B cell (primary cell): ENCODE measurements at regions not wholly inside any gene's neighbourhood (a gene's known extent, or its start where the extent isn't known, plus 50 kb on each side); places are given as distances from the start of the nearest gene placed in this dataset.

Source experiments
- ATAC-seq: fragments of 200-7000 bp; cut with Tn5 transposase; one replicate; pipeline ENCODE4 v1.10.0; 2021; ENCODE audit warnings: low read depth, mild to moderate bottlenecking, moderate number of reproducible peaks, moderate library complexity
- CTCF ChIA-PET: fragments of 350-600 bp; sonication (Branson Sonifier 250); formaldehyde crosslinking; loops from one replicate; lab custom pipeline; 2021; ENCODE audit warnings: antibody characterized with exemption, inconsistent platforms; lab: Charles Lee
- POLR2A ChIA-PET: fragments of 350-600 bp; sonication (Branson Sonifier 250); formaldehyde crosslinking; loops from one replicate; lab custom pipeline; 2021; ENCODE audit warnings: antibody characterized with exemption; lab: Charles Lee
- DNase-seq: peaks from one replicate; pipeline ENCODE4 v3.0.0; 2013
- H2AFZ ChIP-seq: 2 replicates; pipeline ENCODE4 v1.6.1; 2012; ENCODE audit warnings: mild to moderate bottlenecking, low read depth, low read length; ENCODE audit not compliant: insufficient read depth, poor library complexity, severe bottlenecking
- H3K27ac ChIP-seq, 2 donors: 1 replicate in 1 of 2; 2 replicates in 1 of 2; pipeline ENCODE4 v1.5.1; 2012 to 2013; ENCODE audit warnings: low read length in 2 of 2, mild to moderate bottlenecking in 2 of 2, moderate library complexity in 1 of 2
- H3K27me3 ChIP-seq, 4 experiments: fragments of 200-600 bp in 1 of 4; sonication (generic) in 1 of 4; replicated peaks in 1 of 4; 1 replicate in 2 of 4; 2 replicates in 2 of 4; pipeline versions ENCODE4 v1.6.1 to v1.7.0; 2013 to 2016; ENCODE audit warnings: low read length in 3 of 4, mild to moderate bottlenecking in 2 of 4, mixed read lengths in 1 of 4, moderate library complexity in 1 of 4; ENCODE audit not compliant: insufficient read depth in 4 of 4, control insufficient read depth in 3 of 4; ENCODE audit errors: control extremely low read depth in 1 of 4
- H3K36me3 ChIP-seq, 2 experiments: replicated peaks in 1 of 2; 1 replicate in 1 of 2; 2 replicates in 1 of 2; pipeline versions ENCODE4 v1.6.1 to v1.7.1; 2013; ENCODE audit warnings: low read length in 1 of 2; ENCODE audit not compliant: insufficient read depth in 2 of 2, control insufficient read depth in 1 of 2; ENCODE audit errors: control extremely low read depth in 1 of 2, extremely low read depth in 1 of 2
- H3K4me1 ChIP-seq, 2 donors: fragments of 200-600 bp in 1 of 2; sonication (generic) in 1 of 2; 1 replicate in 1 of 2; 2 replicates in 1 of 2; pipeline versions ENCODE4 v1.5.1 to v1.6.1; 2013 to 2017; ENCODE audit warnings: low read length in 2 of 2; ENCODE audit not compliant: control insufficient read depth in 2 of 2, insufficient read depth in 2 of 2
- H3K4me2 ChIP-seq: replicated peaks from 2 replicates; pipeline ENCODE3; 2012; ENCODE audit warnings: mild to moderate bottlenecking, low read depth, low read length; ENCODE audit not compliant: poor library complexity, severe bottlenecking
- H3K4me3 ChIP-seq, 5 experiments: fragments of 200-600 bp in 1 of 5; sonication (generic) in 1 of 5; 1 replicate in 3 of 5; 2 replicates in 2 of 5; pipeline versions ENCODE4 v1.5.1 to v1.7.0; 2011 to 2016; ENCODE audit warnings: low read length in 4 of 5, mild to moderate bottlenecking in 4 of 5, low read depth in 2 of 5, control low read depth in 1 of 5, moderate library complexity in 1 of 5; ENCODE audit not compliant: insufficient read depth in 1 of 5; ENCODE audit errors: control extremely low read depth in 1 of 5, extremely low read depth in 1 of 5
- H3K79me2 ChIP-seq: fragments of 200-600 bp; sonication (generic); one replicate; pipeline ENCODE4 v1.6.0; 2016; ENCODE audit warnings: low read length; ENCODE audit not compliant: control insufficient read depth, insufficient read depth
- H3K9ac ChIP-seq: fragments of 200-600 bp; sonication (generic); 2 replicates; pipeline ENCODE4 v1.6.1; 2017; ENCODE audit warnings: mild to moderate bottlenecking, low read length, moderate library complexity
- H3K9me3 ChIP-seq, 3 donors: one replicate each; pipeline versions ENCODE4 v1.6.1 to v1.7.1; 2013; ENCODE audit warnings: low read length in 2 of 3; ENCODE audit not compliant: control insufficient read depth in 2 of 3, insufficient read depth in 1 of 3; ENCODE audit errors: control extremely low read depth in 1 of 3
- H4K20me1 ChIP-seq: 2 replicates; pipeline ENCODE4 v1.6.0; 2012; ENCODE audit warnings: mild to moderate bottlenecking, low read length; ENCODE audit not compliant: insufficient read depth, control insufficient read depth, poor library complexity, severe bottlenecking
- H3K27ac Mint-ChIP-seq: one replicate; pipeline ENCODE4 v1.8.0; 2021; ENCODE audit warnings: mixed read lengths
- H3K27me3 Mint-ChIP-seq: one replicate; pipeline ENCODE4 v1.8.0; 2021; ENCODE audit warnings: mixed read lengths
- H3K4me1 Mint-ChIP-seq: one replicate; pipeline ENCODE4 v1.8.0; 2021; ENCODE audit warnings: mixed read lengths
- H3K4me3 Mint-ChIP-seq: one replicate; pipeline ENCODE4 v1.8.0; 2021; ENCODE audit warnings: mixed read lengths
- H3K9me3 Mint-ChIP-seq: one replicate; pipeline ENCODE4 v1.8.0; 2022; ENCODE audit warnings: mixed read lengths; ENCODE audit not compliant: insufficient read depth
- EZH2 ChIP-seq: IDR thresholded peaks from 2 replicates; pipeline ENCODE4 v1.6.1; 2012; ENCODE audit warnings: borderline replicate concordance, low read depth, mild to moderate bottlenecking, moderate library complexity, low read length; ENCODE audit not compliant: insufficient read depth, poor library complexity, severe bottlenecking
- WGBS: methylation state at CpG from one replicate; pipeline ENCODE4 v1.1.5; 2013; ENCODE audit warnings: missing lambda C conversion rate; ENCODE audit not compliant: insufficient coverage; 5-methylcytosine and 5-hydroxymethylcytosine counted together
- intact Hi-C: fragments of 100-400 bp; cut with micrococcal nuclease; formaldehyde crosslinking; loops from one replicate; pipeline ENCODE4 v1.10.0; 2022
- TF ChIP-seq, protein P1 (sequence below): fragments of 200-600 bp; IDR thresholded peaks from one replicate; pipeline ENCODE4 v1.8.0; 2022; ENCODE audit warnings: antibody characterized with exemption, mild to moderate bottlenecking

DNA sequence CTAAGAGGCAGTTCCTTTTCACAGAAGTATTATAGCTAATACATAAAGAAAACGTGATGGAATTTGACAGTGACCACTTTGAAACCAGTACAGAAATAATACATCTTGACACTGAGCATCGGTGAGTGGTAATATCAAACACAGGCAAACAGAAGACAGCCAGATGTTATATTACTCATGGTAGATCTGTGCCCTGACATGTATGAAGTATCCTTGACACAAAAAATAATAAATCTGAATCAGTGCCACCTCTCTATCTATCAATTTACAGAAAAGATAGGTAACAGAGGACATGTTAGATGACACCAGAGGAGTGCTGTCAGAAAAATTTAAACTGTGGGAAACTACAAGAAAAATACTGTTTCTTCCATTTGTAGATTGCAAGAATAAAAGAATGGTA, 217.4 kb upstream of the POT1 start:
- H3K27me3 ChIP-seq, result no peaks in the 10 kb centered on the region
- no peaks in the 10 kb centered on the region for H3K36me3 ChIP-seq
- DNase-seq (no peak), ATAC-seq (no peak)
- no peaks in the 10 kb centered on the region for H3K9me3 Mint-ChIP-seq
- H3K9me3 ChIP-seq, result no peaks in the 10 kb centered on the region
- H3K4me3 ChIP-seq, result no peak overlapping the region
- H3K27me3 Mint-ChIP-seq, result no peaks in the 10 kb centered on the region
- ChIA-PET POLR2A (no interaction called here), CTCF (no interaction called here)
- H4K20me1 ChIP-seq, result no peaks in the 10 kb centered on the region
- H3K4me1 Mint-ChIP-seq, result no peaks in the 10 kb centered on the region
- H3K79me2 ChIP-seq, result no peaks in the 10 kb centered on the region
- no peaks in the 10 kb centered on the region for H3K4me1 ChIP-seq
- no peak overlapping the region for H3K9ac ChIP-seq
- H3K27ac Mint-ChIP-seq, result no peak overlapping the region
- H3K4me3 Mint-ChIP-seq, result no peak overlapping the region
- H3K4me2 ChIP-seq, result no peak overlapping the region
- intact Hi-C loops, result no loop called here
- WGBS, result no CpG with 5 or more reads among the region's 2 CpGs
- H2AFZ ChIP-seq, result no peak overlapping the region
- H3K27ac ChIP-seq, result no peak overlapping the region
- no peak for TF ChIP-seq EZH2
- TF ChIP-seq, protein P1, sequence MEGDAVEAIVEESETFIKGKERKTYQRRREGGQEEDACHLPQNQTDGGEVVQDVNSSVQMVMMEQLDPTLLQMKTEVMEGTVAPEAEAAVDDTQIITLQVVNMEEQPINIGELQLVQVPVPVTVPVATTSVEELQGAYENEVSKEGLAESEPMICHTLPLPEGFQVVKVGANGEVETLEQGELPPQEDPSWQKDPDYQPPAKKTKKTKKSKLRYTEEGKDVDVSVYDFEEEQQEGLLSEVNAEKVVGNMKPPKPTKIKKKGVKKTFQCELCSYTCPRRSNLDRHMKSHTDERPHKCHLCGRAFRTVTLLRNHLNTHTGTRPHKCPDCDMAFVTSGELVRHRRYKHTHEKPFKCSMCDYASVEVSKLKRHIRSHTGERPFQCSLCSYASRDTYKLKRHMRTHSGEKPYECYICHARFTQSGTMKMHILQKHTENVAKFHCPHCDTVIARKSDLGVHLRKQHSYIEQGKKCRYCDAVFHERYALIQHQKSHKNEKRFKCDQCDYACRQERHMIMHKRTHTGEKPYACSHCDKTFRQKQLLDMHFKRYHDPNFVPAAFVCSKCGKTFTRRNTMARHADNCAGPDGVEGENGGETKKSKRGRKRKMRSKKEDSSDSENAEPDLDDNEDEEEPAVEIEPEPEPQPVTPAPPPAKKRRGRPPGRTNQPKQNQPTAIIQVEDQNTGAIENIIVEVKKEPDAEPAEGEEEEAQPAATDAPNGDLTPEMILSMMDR, result no peak

DNA sequence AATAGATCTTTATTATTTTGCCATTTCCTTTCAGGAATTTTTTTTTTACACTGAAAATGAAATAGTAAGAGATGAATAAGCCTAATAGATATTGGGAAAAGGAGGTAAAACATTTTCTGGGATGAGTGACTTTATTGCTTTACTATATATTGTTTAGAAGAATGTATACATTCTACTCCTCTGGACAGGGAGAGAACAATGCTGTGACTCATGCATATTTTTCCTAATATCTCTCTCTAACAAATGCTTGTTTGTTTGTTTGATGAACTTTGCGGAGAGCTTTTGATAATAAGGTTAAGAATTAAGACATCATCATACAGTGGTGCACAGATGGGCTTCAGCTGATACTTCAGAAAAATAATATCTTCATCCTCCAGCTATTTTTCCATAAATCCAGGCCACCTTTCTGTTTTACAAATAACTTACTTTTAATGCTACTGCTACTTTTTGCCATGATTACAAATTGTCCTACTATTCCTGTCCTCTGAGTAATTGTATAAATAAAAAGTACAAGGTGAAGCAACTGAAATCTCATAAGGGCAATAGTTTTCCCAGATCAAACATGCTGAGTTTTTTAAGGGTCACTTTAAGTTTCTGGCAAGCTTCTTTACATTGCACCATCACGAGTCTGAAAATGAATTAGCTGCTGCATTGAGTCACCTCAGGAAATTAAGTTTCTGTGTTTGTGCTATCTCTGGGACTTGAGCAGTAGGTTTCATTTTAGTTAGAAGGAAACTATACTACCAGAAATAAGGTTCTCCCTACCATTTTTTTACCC, 207.3 kb upstream of the POT1 start:
- ChIA-PET POLR2A (no interaction called here), CTCF (no interaction called here)
- intact Hi-C loops, result no loop called here

More for the DNA sequence above, 207.3 kb upstream of the POT1 start:
- ATAC-seq (no peak), DNase-seq (no peak)
- Mint-ChIP-seq H3K4me1 (no peaks in the 10 kb centered on the region), H3K27me3 (no peaks in the 10 kb centered on the region), H3K4me3 (no peak overlapping the region), H3K9me3 (peaks cover 4% of the 10 kb centered on the region), H3K27ac (no peak overlapping the region)
- H3K9ac ChIP-seq, result no peak overlapping the region
- WGBS, result no CpG with 5 or more reads among the region's 2 CpGs
- H3K9me3 ChIP-seq, result peaks cover 0 to 3% (median 0%) of the 10 kb centered on the region in 3 donors
- H4K20me1 ChIP-seq, result no peaks in the 10 kb centered on the region
- no peak overlapping the region for H3K4me2 ChIP-seq
- TF ChIP-seq EZH2, result no peak
- TF ChIP-seq, protein P1, result no peak
- no peaks in the 10 kb centered on the region for H3K27me3 ChIP-seq
- no peak overlapping the region for H3K4me3 ChIP-seq
- no peak overlapping the region for H2AFZ ChIP-seq
- no peaks in the 10 kb centered on the region for H3K4me1 ChIP-seq
- no peak overlapping the region for H3K27ac ChIP-seq
- no peaks in the 10 kb centered on the region for H3K79me2 ChIP-seq
- H3K36me3 ChIP-seq, result no peaks in the 10 kb centered on the region
